Adrenal gland (tissue), 9 donors: ENCODE measurements at regions not wholly inside any gene's neighbourhood (a gene's known extent, or its start where the extent isn't known, plus 50 kb on each side); places are given as distances from the start of the nearest gene placed in this dataset.

Experiments used
- DNase-seq, 7 donors: peaks; one replicate each; pipeline ENCODE4 v3.0.0-alpha.2; 2019 to 2020
- H3K27ac ChIP-seq, 5 donors: fragments of 200-600 bp; sonication (generic) in 4 of 5; 1 replicate in 3 of 5; 2 replicates in 2 of 5; pipeline versions ENCODE4 v1.5.1 to v1.8.0; 2016 to 2020; ENCODE audit warnings: mild to moderate bottlenecking in 1 of 5
- H3K27me3 ChIP-seq: fragments of 200-600 bp; 2 replicates; pipeline ENCODE4 v1.8.0; 2021
- H3K36me3 ChIP-seq, 2 donors: fragments of 200-600 bp; replicated peaks in 1 of 2; 1 replicate in 1 of 2; 2 replicates in 1 of 2; pipeline versions ENCODE4 v1.5.1 to v1.8.0; 2018 to 2022
- H3K4me1 ChIP-seq, 2 donors: fragments of 200-600 bp; replicated peaks in 1 of 2; 1 replicate in 1 of 2; 2 replicates in 1 of 2; pipeline versions ENCODE4 v1.5.1 to v1.8.0; 2018 to 2021
- H3K4me3 ChIP-seq, 4 donors: fragments of 200-600 bp; sonication (generic) in 3 of 4; one replicate each; pipeline ENCODE4 v1.5.1; 2016 to 2018
- H3K9me3 ChIP-seq, 3 donors: fragments of 200-600 bp; sonication (generic) in 1 of 3; replicated peaks in 1 of 3; 1 replicate in 2 of 3; 2 replicates in 1 of 3; pipeline versions ENCODE4 v1.5.1 to v1.8.0; 2016 to 2021
- POLR2A ChIP-seq, 2 donors: fragments of 450-650 bp; IDR thresholded peaks; one replicate each; pipeline ENCODE4 v1.6.1; 2017; ENCODE audit warnings: antibody characterized with exemption in 2 of 2, mild to moderate bottlenecking in 2 of 2, moderate library complexity in 1 of 2
- WGBS, 4 donors: extraction: QIAGEN DNeasy Blood & Tissue Kit in 2 of 4; methylation state at CpG; one replicate each; pipeline versions ENCODE4 v1.1.5 to v1.1.7; 2013 to 2017; 5-methylcytosine and 5-hydroxymethylcytosine counted together
- intact Hi-C, 2 donors: fragments of 100-400 bp; cut with DNase I; formaldehyde crosslinking; loops; one replicate each; pipeline versions ENCODE4 v1.14.1 to v1.15.0; 2022 to 2023
- TF ChIP-seq, protein P1 (sequence below), 6 experiments: fragments of 450-650 bp in 4 of 6; fragments of 200-600 bp in 2 of 6; sonication (generic) in 1 of 6; IDR thresholded peaks; 1 replicate in 5 of 6; 2 replicates in 1 of 6; pipeline versions ENCODE4 v1.5.1 to v1.8.0; 2016 to 2021; ENCODE audit warnings: antibody characterized with exemption in 6 of 6, mild to moderate bottlenecking in 2 of 6, moderate library complexity in 1 of 6
- donor health status: healthy with polysubstance abuse.
- donor health status: Bipolar disorder and iron deficiency.
- donor health status: DM: yes; HTN: yes; CAD: no.
- donor health status: DM: no; HTN: no; CAD: no.
- donor health status: DM: no; HTN: no; CAD: no.

DNA sequence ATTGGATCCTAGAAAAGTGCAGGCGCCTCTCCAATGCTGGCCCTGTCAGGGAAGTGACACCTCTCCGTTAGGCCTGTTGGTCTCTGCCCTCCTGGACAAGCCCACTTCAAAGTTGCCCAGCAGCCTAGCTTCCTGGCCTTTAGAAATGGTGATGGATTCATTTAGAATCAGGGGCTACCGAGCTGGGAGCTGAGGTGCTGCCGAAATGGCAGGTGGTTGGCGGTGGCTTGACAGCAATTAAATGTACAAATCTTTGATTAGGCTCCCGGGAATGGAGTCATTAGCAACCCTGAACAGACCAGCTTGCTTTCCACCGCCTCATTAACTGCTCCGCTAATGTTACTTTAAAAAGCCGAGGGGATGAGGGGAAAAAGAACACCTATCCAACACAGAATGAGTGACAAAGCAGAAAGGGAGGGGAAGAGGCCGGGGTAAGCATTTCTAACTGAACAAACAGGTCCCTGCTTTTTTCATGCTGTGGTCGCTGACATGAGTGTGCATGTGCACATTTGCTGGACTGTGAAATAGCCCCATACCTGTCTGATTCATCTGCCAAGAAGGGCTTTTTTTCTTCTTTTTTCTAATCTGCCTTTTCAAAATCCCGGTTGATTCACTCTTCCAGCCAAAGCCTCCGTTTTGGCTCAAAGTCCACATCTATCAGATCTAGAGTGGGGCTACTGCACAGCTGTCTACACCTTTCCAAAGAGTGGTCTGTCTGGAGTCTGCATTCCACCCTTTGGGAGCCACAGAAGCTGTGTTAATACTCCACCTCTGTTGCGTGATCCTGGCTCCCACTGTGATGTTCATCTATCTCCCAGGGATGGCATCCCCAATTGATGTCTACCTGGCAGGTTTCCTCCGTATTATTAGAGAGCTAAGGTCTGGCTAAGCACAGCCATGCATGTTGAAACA is 431.9 kb downstream of the COG6 start:
- WGBS, 4 donors = 82 to 87% (median 86%) methylated on average over 14 to 15 of the region's 15 CpGs
- no peaks in the 10 kb centered on the region for H3K27me3 ChIP-seq

DNA sequence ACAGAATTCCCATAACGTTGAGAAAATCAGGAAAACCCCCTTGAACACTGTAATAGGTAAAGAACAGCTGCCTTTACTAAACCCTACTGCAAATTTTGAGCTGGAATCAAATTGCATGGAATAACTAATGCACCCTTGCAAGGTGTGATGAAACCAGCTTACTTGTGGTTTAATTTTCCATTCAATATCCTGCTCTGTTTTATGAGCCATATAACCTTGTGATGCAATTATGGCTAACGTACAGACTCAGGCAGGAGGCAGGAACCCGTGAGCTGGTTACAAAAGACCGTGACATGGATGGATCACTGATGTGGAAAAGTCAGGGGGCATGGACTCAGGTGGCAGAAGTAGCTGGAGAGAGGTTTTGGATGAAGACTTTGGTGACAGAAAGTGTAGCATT is 438.6 kb downstream of the COG6 start:
- no peak for DNase-seq
- intact Hi-C loops = no loop called here
- no peak overlapping the region for H3K27ac ChIP-seq
- no peaks in the 10 kb centered on the region for H3K36me3 ChIP-seq
- H3K4me1 ChIP-seq = no peaks in the 10 kb centered on the region
- H3K27me3 ChIP-seq = no peaks in the 10 kb centered on the region
- H3K4me3 ChIP-seq = no peak overlapping the region
- no peaks in the 10 kb centered on the region for H3K9me3 ChIP-seq
- 89 to 94% (median 92%) methylated on average over 4 of the region's 4 CpGs for WGBS, 4 donors
- TF ChIP-seq, protein P1, sequence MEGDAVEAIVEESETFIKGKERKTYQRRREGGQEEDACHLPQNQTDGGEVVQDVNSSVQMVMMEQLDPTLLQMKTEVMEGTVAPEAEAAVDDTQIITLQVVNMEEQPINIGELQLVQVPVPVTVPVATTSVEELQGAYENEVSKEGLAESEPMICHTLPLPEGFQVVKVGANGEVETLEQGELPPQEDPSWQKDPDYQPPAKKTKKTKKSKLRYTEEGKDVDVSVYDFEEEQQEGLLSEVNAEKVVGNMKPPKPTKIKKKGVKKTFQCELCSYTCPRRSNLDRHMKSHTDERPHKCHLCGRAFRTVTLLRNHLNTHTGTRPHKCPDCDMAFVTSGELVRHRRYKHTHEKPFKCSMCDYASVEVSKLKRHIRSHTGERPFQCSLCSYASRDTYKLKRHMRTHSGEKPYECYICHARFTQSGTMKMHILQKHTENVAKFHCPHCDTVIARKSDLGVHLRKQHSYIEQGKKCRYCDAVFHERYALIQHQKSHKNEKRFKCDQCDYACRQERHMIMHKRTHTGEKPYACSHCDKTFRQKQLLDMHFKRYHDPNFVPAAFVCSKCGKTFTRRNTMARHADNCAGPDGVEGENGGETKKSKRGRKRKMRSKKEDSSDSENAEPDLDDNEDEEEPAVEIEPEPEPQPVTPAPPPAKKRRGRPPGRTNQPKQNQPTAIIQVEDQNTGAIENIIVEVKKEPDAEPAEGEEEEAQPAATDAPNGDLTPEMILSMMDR (IDR thresholded peaks at IDR 0.05) = no peak
- TF ChIP-seq POLR2A (IDR thresholded peaks at IDR 0.05) = no peak

More for the DNA sequence above, 431.9 kb downstream of the COG6 start:
- DNase-seq = no peak
- H3K36me3 ChIP-seq = no peaks in the 10 kb centered on the region
- H3K9me3 ChIP-seq = no peaks in the 10 kb centered on the region
- H3K27ac ChIP-seq = no peak overlapping the region
- peaks cover 0 to 2% of the 10 kb centered on the region in 2 donors for H3K4me1 ChIP-seq
- no peak overlapping the region for H3K4me3 ChIP-seq
- intact Hi-C loops = no loop called here
- no peak for TF ChIP-seq POLR2A (IDR thresholded peaks at IDR 0.05)
- TF ChIP-seq, protein P1 (IDR thresholded peaks at IDR 0.05) = no peak

DNA sequence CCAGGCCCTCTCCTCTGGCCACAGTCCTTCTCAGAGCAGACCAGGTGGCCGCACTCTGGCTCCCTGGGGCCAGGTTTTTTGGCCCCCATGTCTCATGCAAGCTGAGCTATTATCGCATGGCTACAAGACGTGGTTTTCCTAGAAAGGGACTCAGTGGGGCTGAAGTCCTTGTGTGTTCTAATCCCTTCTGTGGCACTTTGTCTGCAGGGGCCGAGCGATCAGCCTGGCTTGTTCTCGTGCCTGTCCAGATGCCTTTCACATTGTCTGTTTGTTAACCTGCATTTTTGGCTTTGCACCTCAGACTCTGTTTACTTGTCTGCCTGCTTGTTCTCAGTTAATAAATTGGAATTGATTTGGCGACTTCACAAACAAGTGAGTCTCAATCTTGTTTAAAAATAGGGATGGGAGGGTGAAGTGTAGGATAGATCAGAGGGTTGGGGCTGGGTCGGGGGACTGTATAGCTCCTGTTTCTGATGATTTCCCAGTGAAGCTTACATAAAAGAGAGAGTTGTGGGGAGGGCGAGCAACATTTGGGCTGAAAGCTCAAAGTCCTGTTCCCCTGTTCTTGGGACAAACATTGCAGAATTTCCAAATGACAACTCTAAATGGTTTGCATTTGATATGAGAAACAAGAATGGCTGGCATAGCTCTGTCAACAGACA is 440.4 kb downstream of the COG6 start:
- no peak overlapping the region for H3K4me3 ChIP-seq
- intact Hi-C loops = no loop called here
- WGBS, 4 donors = 83 to 95% (median 92%) methylated on average over 9 of the region's 9 CpGs
- no peaks in the 10 kb centered on the region for H3K36me3 ChIP-seq
- H3K27me3 ChIP-seq = no peaks in the 10 kb centered on the region
- H3K4me1 ChIP-seq = no peaks in the 10 kb centered on the region
- no peak overlapping the region for H3K27ac ChIP-seq
- no peak for DNase-seq
- TF ChIP-seq, protein P1 (IDR thresholded peaks at IDR 0.05) = no peak
- TF ChIP-seq POLR2A (IDR thresholded peaks at IDR 0.05) = no peak
- no peaks in the 10 kb centered on the region for H3K9me3 ChIP-seq

DNA sequence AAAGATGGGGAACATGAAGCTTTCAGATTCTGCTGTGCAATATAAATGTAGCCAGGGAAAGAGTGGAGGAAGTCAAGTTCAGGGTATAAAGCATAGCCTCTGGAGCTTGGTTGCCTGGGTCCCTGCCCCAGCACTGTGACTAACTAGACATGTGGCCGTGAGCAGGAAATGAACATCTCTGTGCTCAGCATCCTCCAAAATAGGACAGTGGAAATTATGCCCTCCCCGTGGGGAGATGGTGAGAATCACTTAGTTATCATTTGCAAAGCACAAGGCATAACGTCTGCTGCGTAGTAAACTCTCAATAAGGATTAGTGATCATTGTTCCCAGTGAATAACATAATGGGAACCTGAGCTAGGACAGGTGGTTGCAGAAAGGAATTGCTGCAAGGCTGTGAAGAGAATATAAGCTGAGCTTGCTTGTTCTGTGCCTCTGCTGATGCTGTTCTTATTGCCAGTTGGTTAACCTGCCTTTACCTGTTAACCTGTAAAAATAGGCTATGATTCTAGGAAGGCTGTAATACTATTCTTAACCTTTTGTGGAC is 441.0 kb downstream of the COG6 start:
- no peak for DNase-seq
- no peak overlapping the region for H3K27ac ChIP-seq
- intact Hi-C loops = no loop called here
- no peaks in the 10 kb centered on the region for H3K9me3 ChIP-seq
- no peaks in the 10 kb centered on the region for H3K4me1 ChIP-seq
- no peak for TF ChIP-seq POLR2A (IDR thresholded peaks at IDR 0.05)
- TF ChIP-seq, protein P1 (IDR thresholded peaks at IDR 0.05) = no peak
- H3K4me3 ChIP-seq = no peak overlapping the region
- WGBS, 4 donors = 76 to 91% (median 79%) methylated on average over 4 of the region's 4 CpGs
- H3K27me3 ChIP-seq = no peaks in the 10 kb centered on the region
- H3K36me3 ChIP-seq = no peaks in the 10 kb centered on the region
